Heart right ventricle (tissue), 16 donors: ENCODE measurements at regions not wholly inside any gene's neighbourhood (a gene's known extent, or its start where the extent isn't known, plus 50 kb on each side); places are given as distances from the start of the nearest gene placed in this dataset.

Experiments
- ATAC-seq, 8 donors: fragments of 200-7000 bp; cut with Tn5 transposase; one replicate each; pipeline ENCODE4 v1.9.1; 2020; ENCODE audit warnings: mild to moderate bottlenecking in 8 of 8, moderate library complexity in 8 of 8, moderate number of reproducible peaks in 1 of 8
- DNase-seq, 2 donors: peaks; one replicate each; pipeline ENCODE4 v3.0.0-alpha.2; 2020
- H3K27ac ChIP-seq, 10 donors: fragments of 200-600 bp; sonication (generic) in 2 of 10; one replicate each; pipeline versions ENCODE4 v1.5.0 to v1.8.0; 2020 to 2022; ENCODE audit warnings: mild to moderate bottlenecking in 3 of 10
- H3K27me3 ChIP-seq, 7 donors: fragments of 200-600 bp; one replicate each; pipeline ENCODE4 v1.8.0; 2021 to 2022; ENCODE audit warnings: mild to moderate bottlenecking in 2 of 7
- H3K36me3 ChIP-seq, 9 donors: fragments of 200-600 bp; sonication (generic) in 1 of 9; one replicate each; pipeline versions ENCODE4 v1.5.0 to v1.8.0; 2020 to 2022; ENCODE audit warnings: mild to moderate bottlenecking in 2 of 9
- H3K4me1 ChIP-seq, 9 donors: fragments of 200-600 bp; sonication (generic) in 1 of 9; one replicate each; pipeline versions ENCODE4 v1.5.0 to v1.8.0; 2020 to 2022; ENCODE audit warnings: mild to moderate bottlenecking in 4 of 9
- H3K4me3 ChIP-seq, 10 donors: fragments of 200-600 bp; sonication (generic) in 2 of 10; one replicate each; pipeline versions ENCODE4 v1.5.0 to v1.8.0; 2020 to 2022; ENCODE audit warnings: mild to moderate bottlenecking in 7 of 10, moderate library complexity in 2 of 10
- H3K9me3 ChIP-seq, 11 donors: fragments of 200-600 bp in 10 of 11; sonication (generic) in 2 of 11; one replicate each; pipeline versions ENCODE4 v1.5.0 to v1.8.0; 2013 to 2022; ENCODE audit warnings: mild to moderate bottlenecking in 2 of 11, control low read depth in 1 of 11, moderate library complexity in 1 of 11
- CTCF ChIP-seq, 9 donors: fragments of 200-600 bp; sonication (generic) in 2 of 9; IDR thresholded peaks; one replicate each; pipeline versions ENCODE4 v1.5.0 to v1.8.0; 2021 to 2022; ENCODE audit warnings: antibody characterized with exemption in 9 of 9, mild to moderate bottlenecking in 5 of 9, moderate library complexity in 1 of 9
- WGBS, 2 donors: extraction: QIAGEN DNeasy Blood & Tissue Kit; methylation state at CpG; one replicate each; pipeline ENCODE4 v1.1.7; 2013; ENCODE audit warnings: inconsistent platforms in 1 of 2; 5-methylcytosine and 5-hydroxymethylcytosine counted together
- intact Hi-C, 10 donors: fragments of 100-400 bp; cut with DNase I; formaldehyde crosslinking; loops; one replicate each; pipeline versions ENCODE4 v1.11.1 to v1.14.2; 2022
- donor health status: Arrhythmogenic right ventricular cardiomyopathy.
- donor health status: ischemic (EF 13 %, LVEDD 7.1; RV severe dilation, severe dysfunction).
- donor health status: healthy with polysubstance abuse.
- donor health status: DM: no; HTN: yes; CAD: no.
- donor health status: DM: no; HTN: no; CAD: no.
- donor health status: ischemic (EF 25% LVEDD 6.9; RV normal size, moderate dysfunction).
- donor health status: ischemic (EF 25% LVEDD 5.7; RV mildly dilated, moderate dysfunction).
- donor health status: healthy.
- donor health status: DM: yes; HTN: yes; CAD: no.
- donor health status: Ischemic cardiomyopathy.
- donor health status: ischemic (EF 35%, LVEDD 5.7; RV mildly dilated, moderate dysfunction).
- donor health status: nonischemic (EF 11% LVEDD 7.7; RV severe dilation, severe dysfunction).
- donor health status: DM: yes; HTN: yes; CAD: no.
- donor health status: PGD.
- donor health status: ischemic (EF 29% LVEDD 5.4; RV normal size, mild dysfunction).
- donor health status: nonischemic (EF 23%, LVEDD 6.1; RV moderate dilation, normal function).

GRCh38 chr12:60393093-60393492 is 797.3 kb downstream of the SLC16A7 start:
- WGBS, 2 donors: 66 to 87% methylated on average over 5 of the region's 5 CpGs
- Histone ChIP-seq H3K36me3 (no peaks in the 10 kb centered on the region), H3K27ac (no peak overlapping the region), H3K27me3 (no peaks in the 10 kb centered on the region), H3K9me3 (peaks cover 0 to 1% (median 0%) of the 10 kb centered on the region in 11 donors), H3K4me3 (no peak overlapping the region), H3K4me1 (no peaks in the 10 kb centered on the region)
- no peak for DNase-seq
- intact Hi-C loops: loop anchor here in 1 of 10 donors (2.0 kb wide), 1 partner anchor 22 kb away; no protein-coding TSS in a partner anchor
- no peak for TF ChIP-seq CTCF (IDR thresholded peaks at IDR 0.05)
- no peak for ATAC-seq

GRCh38 chr12:60394665-60395064 is 798.8 kb downstream of the SLC16A7 start:
- H3K27ac ChIP-seq: no peak overlapping the region
- ATAC-seq: no peak

GRCh38 chr12:60398547-60398946 is 802.7 kb downstream of the SLC16A7 start:
- Histone ChIP-seq H3K36me3 (no peaks in the 10 kb centered on the region), H3K9me3 (no peaks in the 10 kb centered on the region), H3K4me1 (no peaks in the 10 kb centered on the region), H3K4me3 (no peak overlapping the region), H3K27ac (no peak overlapping the region), H3K27me3 (no peaks in the 10 kb centered on the region)
- no peak for DNase-seq
- no peak for TF ChIP-seq CTCF (IDR thresholded peaks at IDR 0.05)
- 77 to 95% methylated on average over 1 of the region's 1 CpG for WGBS, 2 donors
- intact Hi-C loops: no loop called here
- no peak for ATAC-seq

More at GRCh38 chr12:60394665-60395064, 798.8 kb downstream of the SLC16A7 start:
- no peaks in the 10 kb centered on the region for H3K9me3 ChIP-seq
- H3K27me3 ChIP-seq: no peaks in the 10 kb centered on the region
- intact Hi-C loops: no loop called here
- H3K4me1 ChIP-seq: no peaks in the 10 kb centered on the region
- H3K4me3 ChIP-seq: no peak overlapping the region
- no peak for DNase-seq
- 87 to 94% methylated on average over 2 of the region's 2 CpGs for WGBS, 2 donors
- H3K36me3 ChIP-seq: no peaks in the 10 kb centered on the region
- TF ChIP-seq CTCF (IDR thresholded peaks at IDR 0.05): no peak

GRCh38 chr12:60399064-60399463 is 803.2 kb downstream of the SLC16A7 start:
- no peaks in the 10 kb centered on the region for H3K9me3 ChIP-seq
- no peaks in the 10 kb centered on the region for H3K36me3 ChIP-seq
- no peak overlapping the region for H3K4me3 ChIP-seq
- no peaks in the 10 kb centered on the region for H3K27me3 ChIP-seq
- no peak for TF ChIP-seq CTCF (IDR thresholded peaks at IDR 0.05)
- no peak overlapping the region for H3K27ac ChIP-seq
- DNase-seq (no peak), ATAC-seq (no peak)
- WGBS, 2 donors: 93 to 96% methylated on average over 5 of the region's 5 CpGs
- no peaks in the 10 kb centered on the region for H3K4me1 ChIP-seq
- intact Hi-C loops: no loop called here
